CD8-positive, alpha-beta memory T cell (primary cell): ENCODE measurements at regions not wholly inside any gene's neighbourhood (a gene's known extent, or its start where the extent isn't known, plus 50 kb on each side); places are given as distances from the start of the nearest gene placed in this dataset.

ENCODE experiments used
- CTCF ChIA-PET: fragments of 350-600 bp; sonication (Branson Sonifier 250); formaldehyde crosslinking; loops from one replicate; lab custom pipeline; 2021; ENCODE audit warnings: antibody characterized with exemption; lab: Charles Lee
- POLR2A ChIA-PET: fragments of 350-600 bp; sonication (Branson Sonifier 250); formaldehyde crosslinking; loops from one replicate; lab custom pipeline; 2021; ENCODE audit warnings: antibody characterized with exemption; lab: Charles Lee
- DNase-seq, 5 donors: peaks; one replicate each; pipeline versions ENCODE4 v3.0.0 to v3.0.0-alpha.2; 2020 to 2022; ENCODE audit warnings: mixed read lengths in 1 of 5
- H3K27ac ChIP-seq: one replicate; pipeline ENCODE4 v1.7.0; 2013; ENCODE audit warnings: low read depth, mild to moderate bottlenecking, low read length, moderate library complexity
- H3K27me3 ChIP-seq: 2 replicates; pipeline ENCODE4 v1.7.0; 2013; ENCODE audit warnings: low read length, mild to moderate bottlenecking; ENCODE audit not compliant: insufficient read depth, poor library complexity, severe bottlenecking
- H3K36me3 ChIP-seq: 2 replicates; pipeline ENCODE4 v1.7.0; 2013; ENCODE audit warnings: mild to moderate bottlenecking, low read length, moderate library complexity; ENCODE audit not compliant: insufficient read depth
- H3K4me1 ChIP-seq: 2 replicates; pipeline ENCODE4 v1.7.0; 2013; ENCODE audit warnings: mild to moderate bottlenecking, low read length, moderate library complexity; ENCODE audit not compliant: insufficient read depth
- H3K4me3 ChIP-seq: 2 replicates; pipeline ENCODE4 v1.7.0; 2013; ENCODE audit warnings: mild to moderate bottlenecking, low read length
- H3K9me3 ChIP-seq: 2 replicates; pipeline ENCODE4 v1.7.0; 2013; ENCODE audit warnings: mild to moderate bottlenecking, low read length
- H3K27ac Mint-ChIP-seq, 8 donors: one replicate each; pipeline ENCODE4 v1.8.0; 2020 to 2021; ENCODE audit warnings: mixed read lengths in 8 of 8, mild to moderate bottlenecking in 6 of 8, inconsistent platforms in 3 of 8, moderate library complexity in 3 of 8
- H3K27me3 Mint-ChIP-seq, 2 donors: one replicate each; pipeline ENCODE4 v1.8.0; 2020 to 2021; ENCODE audit warnings: mixed read lengths in 2 of 2, mild to moderate bottlenecking in 1 of 2, moderate library complexity in 1 of 2
- H3K36me3 Mint-ChIP-seq, 3 donors: one replicate each; pipeline ENCODE4 v1.8.0; 2020 to 2021; ENCODE audit warnings: mixed read lengths in 3 of 3, inconsistent platforms in 1 of 3, mild to moderate bottlenecking in 1 of 3
- H3K4me1 Mint-ChIP-seq, 3 donors: one replicate each; pipeline ENCODE4 v1.8.0; 2020 to 2021; ENCODE audit warnings: mixed read lengths in 3 of 3, inconsistent platforms in 1 of 3, mild to moderate bottlenecking in 1 of 3
- H3K4me3 Mint-ChIP-seq, 7 donors: one replicate each; pipeline ENCODE4 v1.8.0; 2020 to 2021; ENCODE audit warnings: mixed read lengths in 7 of 7, mild to moderate bottlenecking in 6 of 7, moderate library complexity in 4 of 7, inconsistent platforms in 2 of 7
- H3K9me3 Mint-ChIP-seq, 5 donors: one replicate each; pipeline ENCODE4 v1.8.0; 2020 to 2022; ENCODE audit warnings: mixed read lengths in 5 of 5, mild to moderate bottlenecking in 3 of 5, moderate library complexity in 2 of 5, inconsistent platforms in 1 of 5

DNA sequence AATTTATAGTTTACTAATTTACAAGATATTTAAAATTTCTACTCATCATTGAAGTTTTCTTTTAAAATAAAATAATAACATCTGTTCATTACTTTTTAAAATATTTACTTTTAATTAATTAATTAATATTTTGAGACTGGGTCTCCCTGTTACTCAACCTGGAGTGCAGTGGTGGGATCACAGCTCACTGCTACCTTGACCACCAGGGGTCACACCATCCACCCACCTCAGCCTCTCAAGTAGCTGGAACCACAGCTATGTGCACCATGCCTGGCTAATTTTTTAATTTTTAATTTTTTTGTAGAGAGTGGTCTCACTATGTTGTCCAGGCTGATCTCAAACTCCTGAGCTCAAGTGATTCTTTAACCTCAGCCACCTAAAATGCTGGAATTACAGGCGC lies 1013.6 kb downstream of the CDH9 start:
- Mint-ChIP-seq H3K4me3 (no peak overlapping the region), H3K27me3 (no peaks in the 10 kb centered on the region), H3K9me3 (peaks cover 2 to 28% (median 13%) of the 10 kb centered on the region in 5 donors), H3K4me1 (no peaks in the 10 kb centered on the region), H3K27ac (no peak overlapping the region), H3K36me3 (no peaks in the 10 kb centered on the region)
- ChIA-PET POLR2A (no interaction called here), CTCF (interaction anchor here (0.8 kb wide), 1 partner anchor 12 kb away, joined by 3 read pairs; no protein-coding TSS in a partner anchor)
- no peaks in the 10 kb centered on the region for H3K9me3 ChIP-seq
- H3K36me3 ChIP-seq, result no peaks in the 10 kb centered on the region
- H3K4me3 ChIP-seq, result no peak overlapping the region
- no peak for DNase-seq
- H3K27ac ChIP-seq, result no peak overlapping the region
- H3K27me3 ChIP-seq, result no peaks in the 10 kb centered on the region
- no peaks in the 10 kb centered on the region for H3K4me1 ChIP-seq

DNA sequence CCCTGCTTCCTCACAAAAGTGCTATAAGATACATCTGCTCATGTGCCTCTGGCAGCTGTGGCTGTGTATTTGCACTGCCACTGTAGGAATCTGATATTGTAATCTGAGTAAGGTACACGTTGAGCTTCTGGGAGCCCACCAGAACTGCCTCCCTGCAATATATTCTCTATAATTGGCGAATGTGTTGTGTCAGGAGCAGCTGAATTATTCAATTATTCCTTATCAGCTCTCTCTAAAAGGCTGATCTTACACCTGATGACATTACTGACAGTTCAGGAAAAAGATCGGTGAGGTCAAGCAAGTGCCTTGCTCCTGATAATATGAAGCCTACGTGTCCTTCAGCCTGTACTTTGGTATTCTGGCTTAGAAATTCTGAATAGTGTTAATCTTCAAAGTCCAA lies 1015.0 kb downstream of the CDH9 start:
- no peaks in the 10 kb centered on the region for H3K4me1 Mint-ChIP-seq
- no peaks in the 10 kb centered on the region for H3K4me1 ChIP-seq
- peaks cover 2 to 28% (median 13%) of the 10 kb centered on the region in 5 donors for H3K9me3 Mint-ChIP-seq
- POLR2A ChIA-PET, result no interaction called here
- CTCF ChIA-PET, result no interaction called here
- H3K27me3 Mint-ChIP-seq, result no peaks in the 10 kb centered on the region
- no peak for DNase-seq
- H3K4me3 Mint-ChIP-seq, result no peak overlapping the region
- H3K36me3 ChIP-seq, result no peaks in the 10 kb centered on the region
- H3K9me3 ChIP-seq, result no peaks in the 10 kb centered on the region
- no peaks in the 10 kb centered on the region for H3K36me3 Mint-ChIP-seq
- H3K4me3 ChIP-seq, result no peak overlapping the region
- no peaks in the 10 kb centered on the region for H3K27me3 ChIP-seq
- no peak overlapping the region for H3K27ac ChIP-seq
- no peak overlapping the region for H3K27ac Mint-ChIP-seq

- Mint-ChIP-seq H3K27me3 (no peaks in the 10 kb centered on the region), H3K4me1 (no peaks in the 10 kb centered on the region), H3K27ac (no peak overlapping the region), H3K9me3 (peaks cover 14 to 46% (median 19%) of the 10 kb centered on the region in 5 donors), H3K36me3 (no peaks in the 10 kb centered on the region), H3K4me3 (no peak overlapping the region)
- CTCF ChIA-PET, result no interaction called here
- Histone ChIP-seq H3K9me3 (no peaks in the 10 kb centered on the region), H3K4me1 (no peaks in the 10 kb centered on the region), H3K27me3 (no peaks in the 10 kb centered on the region), H3K4me3 (no peak overlapping the region), H3K36me3 (no peaks in the 10 kb centered on the region), H3K27ac (no peak overlapping the region)
- no peak for DNase-seq
- POLR2A ChIA-PET, result no interaction called here
Observed at GRCh38 chr5:26014206-26014605, 1024.2 kb downstream of the CDH9 start.

GRCh38 chr5:26012078-26012477 lies 1026.3 kb downstream of the CDH9 start:
- no peaks in the 10 kb centered on the region for H3K27me3 Mint-ChIP-seq
- no peaks in the 10 kb centered on the region for H3K4me1 Mint-ChIP-seq
- Histone ChIP-seq H3K4me1 (no peaks in the 10 kb centered on the region), H3K4me3 (no peak overlapping the region), H3K9me3 (no peaks in the 10 kb centered on the region), H3K27me3 (no peaks in the 10 kb centered on the region), H3K36me3 (no peaks in the 10 kb centered on the region), H3K27ac (no peak overlapping the region)
- DNase-seq, result no peak
- POLR2A ChIA-PET, result no interaction called here
- peaks cover 13 to 43% (median 14%) of the 10 kb centered on the region in 5 donors for H3K9me3 Mint-ChIP-seq
- no peak overlapping the region for H3K4me3 Mint-ChIP-seq
- no peak overlapping the region for H3K27ac Mint-ChIP-seq
- CTCF ChIA-PET, result no interaction called here
- no peaks in the 10 kb centered on the region for H3K36me3 Mint-ChIP-seq

- no peaks in the 10 kb centered on the region for H3K36me3 Mint-ChIP-seq
- H3K27ac ChIP-seq, result no peak overlapping the region
- ChIA-PET CTCF (no interaction called here), POLR2A (no interaction called here)
- H3K27me3 Mint-ChIP-seq, result no peaks in the 10 kb centered on the region
- no peaks in the 10 kb centered on the region for H3K36me3 ChIP-seq
- H3K4me3 Mint-ChIP-seq, result no peak overlapping the region
- H3K4me1 ChIP-seq, result no peaks in the 10 kb centered on the region
- DNase-seq, result no peak
- peaks cover 11 to 40% (median 14%) of the 10 kb centered on the region in 5 donors for H3K9me3 Mint-ChIP-seq
- H3K4me1 Mint-ChIP-seq, result no peaks in the 10 kb centered on the region
- no peaks in the 10 kb centered on the region for H3K27me3 ChIP-seq
- H3K9me3 ChIP-seq, result no peaks in the 10 kb centered on the region
- no peak overlapping the region for H3K27ac Mint-ChIP-seq
- H3K4me3 ChIP-seq, result no peak overlapping the region
Observed at GRCh38 chr5:26009742-26010141, 1028.6 kb downstream of the CDH9 start.

DNA sequence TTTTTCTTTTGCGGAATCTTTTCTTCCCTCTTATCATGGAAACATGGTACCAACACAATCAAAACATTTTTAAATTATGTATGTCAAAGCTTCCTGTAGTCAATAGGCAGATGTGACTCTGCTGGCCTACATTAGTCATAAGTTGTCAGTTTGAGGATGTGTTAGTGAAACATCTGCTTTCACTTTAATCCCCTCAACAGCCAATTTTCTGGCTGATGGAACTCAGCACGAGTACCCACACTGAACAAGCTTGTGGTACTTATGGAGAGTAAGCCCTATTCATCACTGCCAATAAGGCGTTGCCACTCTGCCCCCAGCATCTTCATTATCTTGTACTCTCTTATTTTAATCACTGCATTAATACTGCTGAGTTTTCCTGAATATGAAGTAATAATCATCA lies 1034.4 kb downstream of the CDH9 start:
- Mint-ChIP-seq H3K27me3 (no peaks in the 10 kb centered on the region), H3K9me3 (peaks cover 3 to 46% (median 12%) of the 10 kb centered on the region in 5 donors), H3K36me3 (no peaks in the 10 kb centered on the region), H3K4me3 (no peak overlapping the region), H3K4me1 (no peaks in the 10 kb centered on the region), H3K27ac (no peak overlapping the region)
- H3K27me3 ChIP-seq, result no peaks in the 10 kb centered on the region
- no peak for DNase-seq
- ChIA-PET CTCF (no interaction called here), POLR2A (no interaction called here)
- no peaks in the 10 kb centered on the region for H3K9me3 ChIP-seq
- no peak overlapping the region for H3K4me3 ChIP-seq
- H3K27ac ChIP-seq, result no peak overlapping the region
- no peaks in the 10 kb centered on the region for H3K36me3 ChIP-seq
- no peaks in the 10 kb centered on the region for H3K4me1 ChIP-seq

DNA sequence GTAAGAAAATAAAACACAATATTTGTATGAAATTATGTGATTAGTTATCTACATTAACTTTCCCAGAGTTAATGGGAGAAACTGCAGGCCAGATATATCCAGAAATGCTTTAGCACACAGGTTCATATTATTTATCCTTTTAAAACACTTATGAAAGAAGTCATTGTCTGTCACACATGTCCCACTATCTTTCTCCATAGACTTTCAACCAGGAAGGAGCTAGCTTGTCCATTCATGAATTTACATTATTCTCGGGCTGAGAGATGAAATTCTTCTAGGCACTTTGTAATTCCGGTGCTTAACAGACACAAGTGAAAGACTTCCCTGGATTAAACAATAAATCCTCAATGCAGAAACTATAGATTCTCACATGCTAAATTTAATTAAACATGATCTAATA lies 1043.2 kb downstream of the CDH9 start:
- Mint-ChIP-seq H3K36me3 (no peaks in the 10 kb centered on the region), H3K27ac (no peak overlapping the region), H3K27me3 (no peaks in the 10 kb centered on the region), H3K4me1 (no peaks in the 10 kb centered on the region), H3K4me3 (no peak overlapping the region), H3K9me3 (peaks cover 2 to 20% (median 7%) of the 10 kb centered on the region in 5 donors)
- ChIA-PET CTCF (no interaction called here), POLR2A (no interaction called here)
- H3K9me3 ChIP-seq, result no peaks in the 10 kb centered on the region
- no peaks in the 10 kb centered on the region for H3K36me3 ChIP-seq
- H3K4me3 ChIP-seq, result no peak overlapping the region
- no peaks in the 10 kb centered on the region for H3K27me3 ChIP-seq
- DNase-seq, result no peak
- no peaks in the 10 kb centered on the region for H3K4me1 ChIP-seq
- no peak overlapping the region for H3K27ac ChIP-seq

DNA sequence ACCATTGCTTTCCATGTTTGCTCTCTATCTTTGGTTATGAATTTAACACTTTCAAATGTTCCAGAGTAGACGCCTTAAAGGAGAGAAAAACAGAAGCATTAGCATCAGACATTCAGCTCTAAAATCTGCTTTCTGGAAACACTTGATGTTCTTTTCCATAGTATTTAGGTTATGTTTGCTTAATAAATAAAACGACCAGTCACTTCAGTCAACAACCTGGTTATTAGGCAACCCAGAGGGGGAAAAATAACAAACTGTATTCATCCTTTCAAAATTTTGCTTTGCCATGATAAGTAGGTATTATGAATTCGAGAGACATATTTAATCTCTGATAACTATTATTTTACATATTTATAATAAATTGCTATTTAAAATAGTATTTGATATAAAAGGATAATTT lies 1044.7 kb downstream of the CDH9 start:
- no peaks in the 10 kb centered on the region for H3K4me1 ChIP-seq
- Mint-ChIP-seq H3K4me1 (no peaks in the 10 kb centered on the region), H3K27ac (no peak overlapping the region), H3K36me3 (no peaks in the 10 kb centered on the region), H3K9me3 (peaks cover 3 to 23% (median 9%) of the 10 kb centered on the region in 5 donors), H3K27me3 (no peaks in the 10 kb centered on the region), H3K4me3 (no peak overlapping the region)
- no peak overlapping the region for H3K27ac ChIP-seq
- no peaks in the 10 kb centered on the region for H3K27me3 ChIP-seq
- DNase-seq, result no peak
- ChIA-PET POLR2A (no interaction called here), CTCF (no interaction called here)
- no peaks in the 10 kb centered on the region for H3K9me3 ChIP-seq
- H3K36me3 ChIP-seq, result no peaks in the 10 kb centered on the region
- no peak overlapping the region for H3K4me3 ChIP-seq

GRCh38 chr5:25991639-25992038 lies 1046.7 kb downstream of the CDH9 start:
- Mint-ChIP-seq H3K27me3 (no peaks in the 10 kb centered on the region), H3K27ac (no peak overlapping the region), H3K36me3 (no peaks in the 10 kb centered on the region), H3K9me3 (peaks cover 5 to 30% (median 9%) of the 10 kb centered on the region in 5 donors), H3K4me3 (no peak overlapping the region), H3K4me1 (no peaks in the 10 kb centered on the region)
- no peaks in the 10 kb centered on the region for H3K36me3 ChIP-seq
- H3K4me3 ChIP-seq, result no peak overlapping the region
- H3K27ac ChIP-seq, result no peak overlapping the region
- no peaks in the 10 kb centered on the region for H3K4me1 ChIP-seq
- CTCF ChIA-PET, result no interaction called here
- H3K27me3 ChIP-seq, result no peaks in the 10 kb centered on the region
- H3K9me3 ChIP-seq, result no peaks in the 10 kb centered on the region
- no peak for DNase-seq
- POLR2A ChIA-PET, result no interaction called here
